ENCODE measurements at regions not wholly inside any gene's neighbourhood (a gene's known extent, or its start where the extent isn't known, plus 50 kb on each side); places are given as distances from the start of the nearest gene placed in this dataset.

- Mint-ChIP-seq H3K27ac (no peak overlapping the region), H3K9me3 (no peaks in the 10 kb centered on the region), H3K4me3 (no peak overlapping the region), H3K4me1 (no peaks in the 10 kb centered on the region), H3K36me3 (no peaks in the 10 kb centered on the region), H3K27me3 (peaks cover 8% of the 10 kb centered on the region)
- Histone ChIP-seq H3K36me3 (ENCODE audit: control insufficient read depth, insufficient read depth, low read length) (no peaks in the 10 kb centered on the region), H3K27ac (ENCODE audit: insufficient read depth, low read length, poor library complexity, severe bottlenecking) (no peak overlapping the region), H3K27me3 (ENCODE audit: control insufficient read depth, insufficient read depth, low read length) (peaks cover 7% of the 10 kb centered on the region), H3K4me3 (ENCODE audit: low read depth, low read length) (no peak overlapping the region), H3K4me1 (ENCODE audit: control insufficient read depth, insufficient read depth, low read length, poor library complexity, severe bottlenecking) (no peaks in the 10 kb centered on the region), H3K9me3 (ENCODE audit: control insufficient read depth in 2 of 2, low read length in 2 of 2) (no peaks in the 10 kb centered on the region)
- DNase-seq = no peak
- peak in 1 of 2 donors; percentile 68 for ATAC-seq (ENCODE audit: low read depth in 2 of 2)
Observed at GRCh38 chr10:127797339-127797738, 60.4 kb downstream of the FOXI2 start.

GRCh38 chr10:127798111-127798510, 61.1 kb downstream of the FOXI2 start:
- no peak overlapping the region for H3K27ac ChIP-seq (ENCODE audit: insufficient read depth, low read length, poor library complexity, severe bottlenecking)
- no peak overlapping the region for H3K27ac Mint-ChIP-seq
- H3K4me3 Mint-ChIP-seq = no peak overlapping the region
- ATAC-seq (ENCODE audit: low read depth in 2 of 2) = no peak
- no peaks in the 10 kb centered on the region for H3K4me1 Mint-ChIP-seq
- no peaks in the 10 kb centered on the region for H3K36me3 Mint-ChIP-seq
- H3K36me3 ChIP-seq (ENCODE audit: control insufficient read depth, insufficient read depth, low read length) = no peaks in the 10 kb centered on the region
- DNase-seq = no peak
- peaks cover 5% of the 10 kb centered on the region for H3K27me3 Mint-ChIP-seq
- peaks cover 5% of the 10 kb centered on the region for H3K27me3 ChIP-seq (ENCODE audit: control insufficient read depth, insufficient read depth, low read length)
- peaks cover 0 to 2% (median 0%) of the 10 kb centered on the region in 7 donors for H3K9me3 Mint-ChIP-seq
- no peaks in the 10 kb centered on the region for H3K4me1 ChIP-seq (ENCODE audit: control insufficient read depth, insufficient read depth, low read length, poor library complexity, severe bottlenecking)
- H3K9me3 ChIP-seq (ENCODE audit: control insufficient read depth in 2 of 2, low read length in 2 of 2) = no peaks in the 10 kb centered on the region
- H3K4me3 ChIP-seq (ENCODE audit: low read depth, low read length) = no peak overlapping the region

- DNase-seq (no peak), ATAC-seq (ENCODE audit: low read depth in 2 of 2) (no peak)
- Histone ChIP-seq H3K27ac (ENCODE audit: insufficient read depth, low read length, poor library complexity, severe bottlenecking) (no peak overlapping the region), H3K36me3 (ENCODE audit: control insufficient read depth, insufficient read depth, low read length) (no peaks in the 10 kb centered on the region), H3K9me3 (ENCODE audit: control insufficient read depth in 2 of 2, low read length in 2 of 2) (no peaks in the 10 kb centered on the region), H3K4me3 (ENCODE audit: low read depth, low read length) (no peak overlapping the region), H3K27me3 (ENCODE audit: control insufficient read depth, insufficient read depth, low read length) (peaks cover 5% of the 10 kb centered on the region), H3K4me1 (ENCODE audit: control insufficient read depth, insufficient read depth, low read length, poor library complexity, severe bottlenecking) (no peaks in the 10 kb centered on the region)
- no peak overlapping the region for H3K27ac Mint-ChIP-seq
- no peaks in the 10 kb centered on the region for H3K27me3 Mint-ChIP-seq
- peaks cover 0 to 3% (median 0%) of the 10 kb centered on the region in 7 donors for H3K9me3 Mint-ChIP-seq
- no peaks in the 10 kb centered on the region for H3K4me1 Mint-ChIP-seq
- H3K36me3 Mint-ChIP-seq = no peaks in the 10 kb centered on the region
- H3K4me3 Mint-ChIP-seq = peak overlapping the region in 1 of 4 donors; percentile 38
Observed at GRCh38 chr10:127801302-127801701, 64.3 kb downstream of the FOXI2 start.

DNA sequence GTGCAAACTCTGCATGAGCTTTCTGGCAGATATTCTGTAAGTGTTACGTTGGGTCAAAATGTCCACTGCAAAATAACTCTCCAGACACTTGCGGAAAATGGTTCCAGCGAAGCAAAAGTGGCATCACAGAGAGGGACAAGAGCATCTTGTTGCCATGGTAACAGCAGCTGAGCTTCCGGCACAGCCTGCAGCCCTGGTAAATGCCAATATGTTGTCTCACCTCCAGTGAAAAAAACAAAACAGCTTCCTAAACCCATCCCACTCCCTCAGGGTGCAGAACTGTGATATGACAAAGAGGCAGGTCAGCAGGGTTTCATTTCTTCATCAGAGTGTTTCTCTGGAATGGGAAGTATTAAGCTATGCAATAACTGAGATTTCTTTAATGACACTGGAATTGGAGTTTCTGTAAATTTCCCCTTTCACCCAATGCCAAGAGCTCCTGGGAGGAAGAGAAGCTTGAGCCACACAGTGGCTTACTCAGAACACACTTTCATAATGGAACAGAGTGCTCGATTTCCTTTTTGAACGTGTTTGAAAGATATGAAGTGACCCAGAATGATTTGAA, 65.6 kb downstream of the FOXI2 start:
- ATAC-seq (ENCODE audit: low read depth in 2 of 2) = no peak
- peaks cover 11% of the 10 kb centered on the region for H3K27me3 Mint-ChIP-seq
- H3K4me1 Mint-ChIP-seq = no peaks in the 10 kb centered on the region
- Histone ChIP-seq H3K4me3 (ENCODE audit: low read depth, low read length) (no peak overlapping the region), H3K27me3 (ENCODE audit: control insufficient read depth, insufficient read depth, low read length) (peaks cover 5% of the 10 kb centered on the region), H3K27ac (ENCODE audit: insufficient read depth, low read length, poor library complexity, severe bottlenecking) (no peak overlapping the region), H3K36me3 (ENCODE audit: control insufficient read depth, insufficient read depth, low read length) (no peaks in the 10 kb centered on the region), H3K9me3 (ENCODE audit: control insufficient read depth in 2 of 2, low read length in 2 of 2) (no peaks in the 10 kb centered on the region), H3K4me1 (ENCODE audit: control insufficient read depth, insufficient read depth, low read length, poor library complexity, severe bottlenecking) (no peaks in the 10 kb centered on the region)
- no peak overlapping the region for H3K4me3 Mint-ChIP-seq
- no peaks in the 10 kb centered on the region for H3K36me3 Mint-ChIP-seq
- H3K9me3 Mint-ChIP-seq = peaks cover 0 to 3% (median 0%) of the 10 kb centered on the region in 7 donors
- DNase-seq = no peak
- H3K27ac Mint-ChIP-seq = no peak overlapping the region

GRCh38 chr10:127804696-127805095, 67.7 kb downstream of the FOXI2 start:
- ATAC-seq (ENCODE audit: low read depth in 2 of 2) (no peak), DNase-seq (no peak)
- peaks cover 12% of the 10 kb centered on the region for H3K27me3 Mint-ChIP-seq
- H3K36me3 Mint-ChIP-seq = no peaks in the 10 kb centered on the region
- H3K27ac ChIP-seq (ENCODE audit: insufficient read depth, low read length, poor library complexity, severe bottlenecking) = no peak overlapping the region
- H3K27ac Mint-ChIP-seq = no peak overlapping the region
- peaks cover 0 to 3% (median 0%) of the 10 kb centered on the region in 7 donors for H3K9me3 Mint-ChIP-seq
- no peak overlapping the region for H3K4me3 ChIP-seq (ENCODE audit: low read depth, low read length)
- no peaks in the 10 kb centered on the region for H3K36me3 ChIP-seq (ENCODE audit: control insufficient read depth, insufficient read depth, low read length)
- no peaks in the 10 kb centered on the region for H3K4me1 Mint-ChIP-seq
- no peaks in the 10 kb centered on the region for H3K9me3 ChIP-seq (ENCODE audit: control insufficient read depth in 2 of 2, low read length in 2 of 2)
- no peaks in the 10 kb centered on the region for H3K27me3 ChIP-seq (ENCODE audit: control insufficient read depth, insufficient read depth, low read length)
- no peak overlapping the region for H3K4me3 Mint-ChIP-seq
- H3K4me1 ChIP-seq (ENCODE audit: control insufficient read depth, insufficient read depth, low read length, poor library complexity, severe bottlenecking) = no peaks in the 10 kb centered on the region

GRCh38 chr10:127805950-127806349, 69.0 kb downstream of the FOXI2 start:
- no peak overlapping the region for H3K27ac ChIP-seq (ENCODE audit: insufficient read depth, low read length, poor library complexity, severe bottlenecking)
- peaks cover 0 to 3% (median 0%) of the 10 kb centered on the region in 7 donors for H3K9me3 Mint-ChIP-seq
- DNase-seq (no peak), ATAC-seq (ENCODE audit: low read depth in 2 of 2) (no peak)
- no peaks in the 10 kb centered on the region for H3K27me3 ChIP-seq (ENCODE audit: control insufficient read depth, insufficient read depth, low read length)
- no peak overlapping the region for H3K4me3 Mint-ChIP-seq
- no peak overlapping the region for H3K4me3 ChIP-seq (ENCODE audit: low read depth, low read length)
- H3K4me1 Mint-ChIP-seq = no peaks in the 10 kb centered on the region
- H3K9me3 ChIP-seq (ENCODE audit: control insufficient read depth in 2 of 2, low read length in 2 of 2) = no peaks in the 10 kb centered on the region
- H3K36me3 ChIP-seq (ENCODE audit: control insufficient read depth, insufficient read depth, low read length) = no peaks in the 10 kb centered on the region
- no peak overlapping the region for H3K27ac Mint-ChIP-seq
- H3K27me3 Mint-ChIP-seq = peaks cover 12% of the 10 kb centered on the region
- no peaks in the 10 kb centered on the region for H3K36me3 Mint-ChIP-seq
- no peaks in the 10 kb centered on the region for H3K4me1 ChIP-seq (ENCODE audit: control insufficient read depth, insufficient read depth, low read length, poor library complexity, severe bottlenecking)

- H3K9me3 Mint-ChIP-seq = peaks cover 0 to 1% (median 0%) of the 10 kb centered on the region in 7 donors
- Histone ChIP-seq H3K36me3 (ENCODE audit: control insufficient read depth, insufficient read depth, low read length) (no peaks in the 10 kb centered on the region), H3K27ac (ENCODE audit: insufficient read depth, low read length, poor library complexity, severe bottlenecking) (no peak overlapping the region), H3K4me3 (ENCODE audit: low read depth, low read length) (no peak overlapping the region), H3K9me3 (ENCODE audit: control insufficient read depth in 2 of 2, low read length in 2 of 2) (no peaks in the 10 kb centered on the region), H3K27me3 (ENCODE audit: control insufficient read depth, insufficient read depth, low read length) (peaks cover 3% of the 10 kb centered on the region), H3K4me1 (ENCODE audit: control insufficient read depth, insufficient read depth, low read length, poor library complexity, severe bottlenecking) (no peaks in the 10 kb centered on the region)
- no peaks in the 10 kb centered on the region for H3K36me3 Mint-ChIP-seq
- H3K27me3 Mint-ChIP-seq = peaks cover 7% of the 10 kb centered on the region
- no peak overlapping the region for H3K4me3 Mint-ChIP-seq
- no peaks in the 10 kb centered on the region for H3K4me1 Mint-ChIP-seq
- DNase-seq = no peak
- no peak for ATAC-seq (ENCODE audit: low read depth in 2 of 2)
- no peak overlapping the region for H3K27ac Mint-ChIP-seq
Observed at GRCh38 chr10:127812041-127812440, 75.1 kb downstream of the FOXI2 start.

GRCh38 chr10:127813290-127813689, 76.3 kb downstream of the FOXI2 start:
- H3K4me1 Mint-ChIP-seq = no peaks in the 10 kb centered on the region
- peaks cover 0 to 1% (median 0%) of the 10 kb centered on the region in 7 donors for H3K9me3 Mint-ChIP-seq
- ATAC-seq (ENCODE audit: low read depth in 2 of 2) (no peak), DNase-seq (no peak)
- no peak overlapping the region for H3K4me3 ChIP-seq (ENCODE audit: low read depth, low read length)
- H3K36me3 ChIP-seq (ENCODE audit: control insufficient read depth, insufficient read depth, low read length) = no peaks in the 10 kb centered on the region
- H3K27me3 ChIP-seq (ENCODE audit: control insufficient read depth, insufficient read depth, low read length) = peaks cover 3% of the 10 kb centered on the region
- no peak overlapping the region for H3K27ac Mint-ChIP-seq
- H3K9me3 ChIP-seq (ENCODE audit: control insufficient read depth in 2 of 2, low read length in 2 of 2) = no peaks in the 10 kb centered on the region
- H3K36me3 Mint-ChIP-seq = no peaks in the 10 kb centered on the region
- H3K27ac ChIP-seq (ENCODE audit: insufficient read depth, low read length, poor library complexity, severe bottlenecking) = no peak overlapping the region
- H3K4me1 ChIP-seq (ENCODE audit: control insufficient read depth, insufficient read depth, low read length, poor library complexity, severe bottlenecking) = no peaks in the 10 kb centered on the region
- no peak overlapping the region for H3K4me3 Mint-ChIP-seq
- H3K27me3 Mint-ChIP-seq = no peaks in the 10 kb centered on the region
